ENCODE measurements at regions not wholly inside any gene's neighbourhood (a gene's known extent, or its start where the extent isn't known, plus 50 kb on each side); places are given as distances from the start of the nearest gene placed in this dataset.

- Mint-ChIP-seq H3K9me3 (ENCODE audit: low read depth) (no peaks in the 10 kb centered on the region), H3K4me1 (ENCODE audit: low read depth) (peaks cover 13% of the 10 kb centered on the region), H3K27ac (ENCODE audit: unreplicated experiment) (no peak overlapping the region), H3K36me3 (ENCODE audit: low read depth) (peaks cover 2% of the 10 kb centered on the region), H3K27me3 (ENCODE audit: low read depth) (peaks cover 45% of the 10 kb centered on the region), H3K4me3 (ENCODE audit: unreplicated experiment) (no peak overlapping the region)
- TF ChIP-seq CTCF (IDR thresholded peaks at IDR 0.05): no peak
- no peak for DNase-seq (ENCODE audit: low spot score)
These were observed 71.5 kb upstream of the FBRSL1 start for GRCh38 chr12:132418393-132418925.

DNA sequence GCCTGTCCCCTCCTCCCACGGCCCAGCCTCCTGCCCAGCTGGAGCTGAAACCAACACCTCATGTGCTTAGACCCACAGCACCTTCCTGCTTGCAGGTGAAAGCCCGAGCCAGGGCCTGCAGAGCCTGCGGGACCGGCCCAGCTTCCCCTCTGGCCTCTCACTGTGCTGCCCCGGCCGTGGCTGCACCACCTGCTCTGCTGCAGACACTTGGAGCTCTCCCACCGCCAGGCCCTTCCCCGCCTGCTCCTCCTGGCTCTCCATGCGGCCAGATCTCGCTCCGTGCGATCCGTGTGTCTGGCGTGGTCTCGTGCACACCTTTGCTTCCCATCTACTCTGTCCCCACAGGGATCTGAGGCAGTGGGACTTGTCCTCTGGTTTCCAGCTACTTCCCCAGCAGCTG is 72.2 kb upstream of the FBRSL1 start:
- Mint-ChIP-seq H3K36me3 (ENCODE audit: low read depth) (peaks cover 2% of the 10 kb centered on the region), H3K4me3 (ENCODE audit: unreplicated experiment) (no peak overlapping the region), H3K27ac (ENCODE audit: unreplicated experiment) (no peak overlapping the region), H3K27me3 (ENCODE audit: low read depth) (peaks cover 42% of the 10 kb centered on the region), H3K9me3 (ENCODE audit: low read depth) (no peaks in the 10 kb centered on the region), H3K4me1 (ENCODE audit: low read depth) (peaks cover 10% of the 10 kb centered on the region)
- no peak for DNase-seq (ENCODE audit: low spot score)
- no peak for TF ChIP-seq CTCF (IDR thresholded peaks at IDR 0.05)

DNA sequence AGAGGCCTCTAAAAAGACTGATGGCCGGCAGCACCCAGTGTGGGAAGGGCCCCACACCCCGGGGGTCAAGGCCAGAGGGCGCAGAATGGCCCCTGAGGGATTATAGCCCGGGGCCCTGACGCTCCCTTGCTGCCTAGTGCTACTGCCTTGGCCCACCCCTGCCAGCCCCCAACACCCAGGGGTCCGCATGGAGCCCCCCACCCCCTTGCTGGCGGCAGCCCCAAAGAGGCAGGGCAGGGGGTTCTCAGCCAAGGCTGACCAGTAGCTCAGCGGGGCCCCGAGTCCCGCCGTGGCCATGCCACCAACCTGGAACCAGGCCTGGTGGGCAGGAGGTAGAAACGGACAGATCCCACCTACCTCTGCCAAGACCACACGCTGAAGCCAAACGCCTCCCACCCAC is 73.1 kb upstream of the FBRSL1 start:
- H3K27me3 Mint-ChIP-seq (ENCODE audit: low read depth): peaks cover 37% of the 10 kb centered on the region
- peaks cover 6% of the 10 kb centered on the region for H3K4me1 Mint-ChIP-seq (ENCODE audit: low read depth)
- no peak for TF ChIP-seq CTCF (IDR thresholded peaks at IDR 0.05)
- no peaks in the 10 kb centered on the region for H3K9me3 Mint-ChIP-seq (ENCODE audit: low read depth)
- H3K27ac Mint-ChIP-seq (ENCODE audit: unreplicated experiment): no peak overlapping the region
- no peak overlapping the region for H3K4me3 Mint-ChIP-seq (ENCODE audit: unreplicated experiment)
- no peak for DNase-seq (ENCODE audit: low spot score)
- peaks cover 2% of the 10 kb centered on the region for H3K36me3 Mint-ChIP-seq (ENCODE audit: low read depth)

GRCh38 chr12:132416121-132416673 is 73.8 kb upstream of the FBRSL1 start:
- no peaks in the 10 kb centered on the region for H3K9me3 Mint-ChIP-seq (ENCODE audit: low read depth)
- no peak for DNase-seq (ENCODE audit: low spot score)
- peaks cover 6% of the 10 kb centered on the region for H3K4me1 Mint-ChIP-seq (ENCODE audit: low read depth)
- H3K27ac Mint-ChIP-seq (ENCODE audit: unreplicated experiment): no peak overlapping the region
- H3K36me3 Mint-ChIP-seq (ENCODE audit: low read depth): peaks cover 2% of the 10 kb centered on the region
- peaks cover 31% of the 10 kb centered on the region for H3K27me3 Mint-ChIP-seq (ENCODE audit: low read depth)
- no peak for TF ChIP-seq CTCF (IDR thresholded peaks at IDR 0.05)
- H3K4me3 Mint-ChIP-seq (ENCODE audit: unreplicated experiment): no peak overlapping the region

DNA sequence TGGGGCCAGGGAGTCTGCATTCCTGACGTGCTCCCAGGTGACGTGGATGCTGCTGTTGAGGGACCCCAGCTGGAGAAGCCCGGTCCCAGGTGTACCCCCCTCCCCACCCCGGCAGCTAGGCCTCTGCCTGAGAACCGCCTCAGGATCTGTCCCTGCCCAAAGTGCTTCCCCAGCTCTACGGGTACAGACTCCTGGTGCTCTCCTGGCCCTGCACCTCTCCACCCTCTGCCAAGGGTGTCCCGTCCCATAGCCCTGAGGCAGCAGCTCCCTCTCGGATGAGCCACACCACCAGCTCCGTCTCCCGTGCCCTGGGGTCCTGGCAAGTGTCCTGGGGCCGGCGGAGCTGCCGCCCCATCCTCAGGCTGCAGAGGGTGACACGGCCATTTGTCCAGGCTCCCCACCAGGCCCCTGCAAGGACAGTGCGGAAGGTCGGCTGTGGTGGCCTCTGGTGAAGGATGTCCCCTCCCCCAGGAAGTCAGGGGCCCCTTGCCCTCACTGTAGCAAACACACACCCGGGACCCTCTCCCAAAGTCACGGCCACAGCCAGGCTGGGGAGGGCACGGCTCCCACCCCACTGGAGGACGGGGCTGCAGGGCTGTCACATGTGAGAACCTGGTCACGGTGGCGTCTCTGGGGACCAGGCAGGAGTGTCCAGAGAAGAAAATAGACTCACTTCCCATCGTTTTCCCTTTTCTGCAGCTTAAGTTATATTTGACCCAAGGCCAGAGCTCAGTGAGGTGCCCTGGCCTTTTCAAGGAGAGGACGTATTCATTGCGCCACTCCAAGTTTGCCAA is 74.4 kb upstream of the FBRSL1 start:
- no peak for DNase-seq (ENCODE audit: low spot score)
- Mint-ChIP-seq H3K27ac (ENCODE audit: unreplicated experiment) (no peak overlapping the region), H3K4me1 (ENCODE audit: low read depth) (peaks cover 6% of the 10 kb centered on the region), H3K9me3 (ENCODE audit: low read depth) (no peaks in the 10 kb centered on the region), H3K27me3 (ENCODE audit: low read depth) (peaks cover 27% of the 10 kb centered on the region), H3K4me3 (ENCODE audit: unreplicated experiment) (no peak overlapping the region), H3K36me3 (ENCODE audit: low read depth) (peaks cover 2% of the 10 kb centered on the region)
- no peak for TF ChIP-seq CTCF (IDR thresholded peaks at IDR 0.05)

Measured in chondrocyte (in vitro differentiated cells).